ENCODE measurements at regions not wholly inside any gene's neighbourhood (a gene's known extent, or its start where the extent isn't known, plus 50 kb on each side); places are given as distances from the start of the nearest gene placed in this dataset.
"Not testable (repeated sequence)": the region's sequence is repeated elsewhere in the genome, so short reads cannot be mapped to it uniquely, and the experiment has no call there.

DNA sequence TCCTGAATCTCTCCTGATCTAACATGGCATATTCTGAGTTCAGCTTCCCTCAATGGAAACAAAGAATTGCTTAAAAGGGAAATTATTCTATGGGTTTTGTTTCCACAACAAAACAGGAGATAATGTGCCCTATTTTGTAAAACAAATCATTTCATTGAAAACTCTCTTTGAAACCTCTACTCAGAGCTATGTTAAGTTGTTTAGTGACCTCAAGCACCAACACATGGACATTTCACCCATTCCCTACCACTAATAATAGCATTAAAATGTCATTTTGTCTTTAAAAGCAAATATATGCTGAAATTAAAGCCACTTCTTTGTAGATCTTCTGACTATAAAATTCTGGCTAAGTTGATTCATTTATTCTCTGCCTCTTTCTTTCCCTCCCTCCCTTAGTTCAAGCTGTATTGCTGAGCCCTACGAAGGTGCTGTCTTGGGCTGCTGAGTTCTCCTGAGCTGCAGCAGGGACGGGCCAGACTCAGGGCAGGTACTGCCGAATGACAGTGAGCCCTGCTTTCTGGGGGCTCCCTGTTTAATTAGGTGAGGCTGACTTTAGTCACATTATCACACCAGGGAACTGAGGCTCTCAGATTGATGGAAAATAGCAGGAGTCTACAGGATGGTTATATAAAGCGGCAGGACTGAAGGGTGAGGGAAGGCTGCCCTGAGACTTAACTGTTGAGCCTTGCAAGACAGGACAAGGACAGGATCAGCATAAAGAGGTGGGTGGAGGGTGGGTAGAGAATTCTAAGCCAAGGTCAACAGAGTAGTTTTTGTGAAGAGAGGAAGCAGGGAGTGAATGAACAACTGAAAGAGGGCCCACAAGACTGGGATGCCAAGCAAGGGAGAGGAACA lies 1685.1 kb downstream of the SPATA31A7 start:
- H3K27ac ChIP-seq, result not testable (repeated sequence)

DNA sequence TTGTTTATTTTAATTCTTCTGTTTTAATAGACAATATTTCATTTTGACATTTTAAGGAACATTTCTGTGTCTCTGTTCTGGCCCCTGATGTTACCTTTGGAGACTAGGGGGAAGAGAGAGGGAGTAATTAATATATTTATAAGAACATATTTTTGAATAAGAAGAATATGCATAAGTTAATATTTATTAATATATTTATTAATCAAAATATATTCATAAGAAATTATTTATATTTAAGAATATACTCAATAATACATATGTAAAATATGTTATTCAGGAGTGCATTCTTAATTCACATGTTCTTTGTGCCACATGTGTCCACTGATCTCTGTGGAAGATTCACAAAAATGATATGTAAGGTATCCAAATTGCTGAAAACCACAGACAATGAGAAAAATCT lies 1687.7 kb downstream of the SPATA31A7 start:
- H3K27ac ChIP-seq, result not testable (repeated sequence)

DNA sequence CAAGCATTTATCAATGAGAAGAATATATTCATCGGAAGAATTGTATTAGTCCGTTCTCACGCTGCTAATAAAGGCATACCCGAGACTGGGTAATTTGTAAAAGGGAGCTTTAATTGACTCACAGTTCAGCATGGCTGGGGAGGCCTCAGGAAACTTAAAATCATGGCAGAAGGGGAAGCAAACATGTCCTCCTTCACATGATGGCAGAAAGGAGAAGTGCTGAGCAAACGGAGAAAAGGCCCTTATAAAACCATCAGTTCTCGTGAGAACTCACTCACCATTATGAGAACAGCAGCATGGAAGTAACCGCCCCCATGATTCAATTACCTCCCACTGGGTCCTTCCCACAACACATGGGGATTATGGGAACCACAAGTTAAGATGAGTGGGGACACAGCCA lies 1688.2 kb downstream of the SPATA31A7 start:
- H3K27ac ChIP-seq, result not testable (repeated sequence)

DNA sequence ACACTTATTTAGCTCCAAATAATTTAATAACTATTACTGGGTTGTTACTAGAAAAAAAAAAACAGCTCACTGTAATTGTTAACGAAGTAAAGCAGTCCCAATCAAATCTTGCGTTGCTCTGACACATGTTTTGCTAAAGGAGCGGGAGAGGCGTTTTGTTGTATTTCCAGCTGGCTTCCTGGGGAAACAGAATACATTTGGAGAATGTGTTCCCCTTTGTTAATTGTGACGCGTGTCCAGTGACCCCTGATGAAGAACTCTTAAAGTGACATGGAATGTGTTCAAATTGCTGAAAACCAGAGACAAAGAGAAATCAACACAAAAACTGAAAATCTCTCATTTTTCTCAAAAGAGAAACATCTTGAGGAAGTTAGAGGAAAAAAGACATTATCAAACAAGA lies 1690.6 kb downstream of the SPATA31A7 start:
- not testable (repeated sequence) for H3K27ac ChIP-seq

DNA sequence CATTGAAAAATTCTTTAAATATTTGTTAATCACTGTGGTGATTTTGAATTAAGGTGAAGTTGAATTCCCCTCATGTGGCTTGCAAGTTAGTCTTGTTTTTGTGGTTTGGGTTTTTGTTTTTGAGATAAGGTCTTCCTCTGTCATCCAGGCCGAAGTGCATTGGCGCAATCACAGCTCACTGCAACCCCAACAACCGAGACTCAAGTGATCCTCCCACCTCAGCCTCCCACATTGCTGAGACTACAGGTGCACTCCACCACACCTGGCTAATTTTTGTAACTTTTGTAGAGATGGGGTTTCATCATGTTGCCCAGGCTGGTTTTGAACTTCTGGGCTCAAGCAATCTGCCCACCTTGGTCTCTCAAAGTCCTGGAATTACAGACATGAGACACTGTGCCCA lies 1691.1 kb downstream of the SPATA31A7 start:
- H3K27ac ChIP-seq, result not testable (repeated sequence)

DNA sequence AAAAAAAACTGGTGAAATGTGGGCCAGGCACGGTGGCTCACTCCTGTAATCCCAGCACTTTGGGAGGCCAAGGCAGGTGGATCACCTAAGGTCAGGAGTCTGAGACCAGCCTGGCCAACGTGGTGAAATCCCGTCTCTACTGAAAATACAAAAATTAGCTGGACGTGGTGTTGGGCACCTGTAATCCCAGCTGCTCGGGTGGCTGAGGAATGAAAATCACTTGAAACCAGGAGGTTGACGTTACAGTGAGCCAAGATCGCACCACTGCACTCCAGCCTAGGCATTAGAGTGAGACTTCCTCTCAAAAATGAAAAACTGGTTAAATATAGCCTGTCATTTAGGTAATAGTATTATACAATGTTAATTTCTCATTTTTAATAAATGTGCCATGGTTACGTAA lies 1692.0 kb downstream of the SPATA31A7 start:
- not testable (repeated sequence) for H3K27ac ChIP-seq

DNA sequence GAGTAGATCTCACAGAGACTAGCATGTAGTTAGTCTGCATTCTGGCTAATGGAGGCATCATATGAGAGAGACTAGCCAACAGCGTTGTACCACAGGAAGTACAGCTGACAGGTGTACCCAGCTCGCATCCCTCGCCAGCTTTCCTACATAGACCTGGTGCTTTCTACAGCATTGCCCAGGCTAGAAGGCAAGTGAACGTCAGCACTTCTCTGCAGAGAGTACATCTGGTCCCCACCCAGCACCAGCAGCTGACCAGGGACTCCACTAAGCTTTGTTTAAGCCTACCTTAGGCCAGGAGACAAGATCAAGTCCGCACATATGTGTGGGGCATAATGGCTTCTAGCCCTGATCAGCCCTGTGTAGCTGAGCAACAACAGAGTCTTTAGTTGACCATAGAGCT lies 1692.9 kb downstream of the SPATA31A7 start:
- not testable (repeated sequence) for H3K27ac ChIP-seq

DNA sequence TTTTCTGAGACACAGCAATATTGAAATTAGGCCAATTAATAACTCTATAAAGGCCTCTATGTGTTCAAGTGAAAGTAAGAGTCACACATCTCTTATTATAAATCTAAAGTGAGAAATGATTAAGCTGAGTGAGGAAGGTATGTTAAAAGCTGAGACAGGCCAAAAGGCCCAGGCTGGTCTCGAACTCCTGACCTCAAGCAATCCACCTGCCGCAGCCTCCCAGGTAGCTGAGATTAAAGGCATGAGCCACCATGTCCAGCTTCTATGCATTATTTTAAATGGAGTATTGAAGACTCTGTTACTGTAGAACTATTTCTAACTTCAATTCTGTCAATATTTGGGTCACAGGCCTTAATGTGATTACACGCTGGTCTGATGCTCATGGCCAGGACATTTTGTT lies 1706.9 kb downstream of the SPATA31A7 start:
- not testable (repeated sequence) for H3K27ac ChIP-seq

DNA sequence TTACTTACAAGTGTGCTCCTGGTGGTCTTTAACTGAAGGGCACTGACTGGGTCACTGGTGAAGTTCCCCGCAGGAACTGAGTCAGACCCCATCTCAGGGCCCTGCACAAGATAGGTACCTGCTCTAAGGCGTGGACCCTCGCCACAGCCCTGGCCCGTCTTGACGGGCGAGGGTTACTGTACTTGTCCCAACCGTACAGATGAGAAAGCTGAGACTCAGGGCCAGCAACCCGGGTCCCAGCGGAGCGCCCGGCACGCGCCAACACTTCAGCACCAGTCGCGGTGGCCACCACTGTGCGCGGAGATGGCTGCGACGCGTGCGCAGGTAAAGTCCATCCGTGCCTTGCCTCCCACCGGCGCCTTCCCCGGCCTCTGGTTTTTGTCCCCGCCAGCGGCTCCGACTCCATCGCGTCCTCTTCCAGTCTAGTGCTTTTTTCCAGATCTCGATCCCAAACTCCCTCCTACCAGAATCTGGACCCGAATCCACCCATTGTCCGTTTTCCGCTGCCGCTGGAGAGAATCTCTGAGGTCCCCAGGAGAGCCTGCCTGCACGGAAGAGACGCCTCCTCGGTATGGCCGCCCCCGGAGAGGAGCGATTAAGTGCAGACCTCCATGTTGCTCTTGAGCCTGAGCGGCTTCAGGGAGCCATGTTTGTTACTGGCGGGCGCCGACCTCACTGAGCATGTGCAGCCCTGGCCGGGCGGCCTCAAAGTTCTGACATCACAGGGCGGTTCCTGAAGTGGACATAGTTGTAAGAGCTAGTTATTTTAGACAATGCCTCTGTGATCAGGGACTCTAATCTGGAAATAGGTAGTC lies 1707.8 kb downstream of the SPATA31A7 start:
- not testable (repeated sequence) for H3K27ac ChIP-seq

DNA sequence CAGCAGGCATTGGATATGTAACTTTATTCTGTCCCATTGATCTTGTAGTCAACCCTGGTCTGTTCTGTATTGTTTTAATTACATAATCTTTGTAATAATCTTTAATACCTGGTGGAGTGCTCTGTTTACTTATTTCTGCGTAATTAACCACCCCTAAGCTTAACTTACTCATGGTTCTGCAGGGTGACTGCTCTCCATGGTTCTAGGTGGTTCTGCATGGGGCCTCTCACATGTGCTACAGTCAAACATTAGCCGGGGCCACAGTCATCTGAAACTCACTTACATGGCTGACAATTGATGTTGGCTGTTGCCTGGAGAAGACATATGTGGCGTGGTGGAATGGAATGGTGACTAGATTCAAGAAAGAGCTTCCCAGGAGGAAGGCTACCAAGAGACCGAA lies 1709.8 kb downstream of the SPATA31A7 start:
- not testable (repeated sequence) for H3K27ac ChIP-seq

DNA sequence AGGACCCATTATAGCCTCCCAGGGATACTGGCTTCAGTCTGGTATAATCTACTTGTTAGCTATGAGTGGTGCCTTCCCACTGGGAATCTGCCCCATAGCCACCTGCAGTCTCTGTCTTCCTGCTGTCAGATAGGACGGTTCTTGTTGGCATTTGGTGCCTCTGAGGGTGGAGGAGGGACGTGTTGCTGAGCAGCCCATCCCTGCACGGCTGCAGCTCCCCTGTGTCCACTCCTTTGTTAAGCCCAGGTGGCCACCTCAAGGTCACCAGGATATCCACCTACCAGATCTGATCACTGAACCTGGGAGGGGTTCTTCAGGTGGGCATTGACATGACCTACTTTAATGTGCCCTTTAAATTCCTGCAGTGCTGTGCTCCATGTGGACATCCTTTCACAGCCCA lies 1714.2 kb downstream of the SPATA31A7 start:
- not testable (repeated sequence) for H3K27ac ChIP-seq

DNA sequence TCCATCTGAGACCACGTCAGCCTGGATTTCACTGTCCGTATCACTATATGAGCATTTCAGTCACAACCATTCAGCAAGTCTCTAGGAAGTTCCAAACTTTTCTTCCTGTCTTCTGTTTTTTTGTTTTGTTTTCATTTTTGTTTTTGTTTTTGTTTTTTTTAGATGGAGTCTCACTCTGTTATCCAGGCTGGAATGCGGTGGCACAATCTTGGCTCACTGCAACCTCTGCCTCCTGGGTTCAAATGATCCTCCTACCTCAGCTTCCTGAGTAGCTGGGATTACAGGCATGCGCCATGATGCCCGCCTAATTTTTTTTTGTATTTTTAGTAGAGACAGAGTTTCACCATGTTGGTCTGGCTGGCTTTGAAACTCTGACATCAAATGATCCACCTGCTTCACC lies 1715.9 kb downstream of the SPATA31A7 start:
- H3K27ac ChIP-seq, result not testable (repeated sequence)

DNA sequence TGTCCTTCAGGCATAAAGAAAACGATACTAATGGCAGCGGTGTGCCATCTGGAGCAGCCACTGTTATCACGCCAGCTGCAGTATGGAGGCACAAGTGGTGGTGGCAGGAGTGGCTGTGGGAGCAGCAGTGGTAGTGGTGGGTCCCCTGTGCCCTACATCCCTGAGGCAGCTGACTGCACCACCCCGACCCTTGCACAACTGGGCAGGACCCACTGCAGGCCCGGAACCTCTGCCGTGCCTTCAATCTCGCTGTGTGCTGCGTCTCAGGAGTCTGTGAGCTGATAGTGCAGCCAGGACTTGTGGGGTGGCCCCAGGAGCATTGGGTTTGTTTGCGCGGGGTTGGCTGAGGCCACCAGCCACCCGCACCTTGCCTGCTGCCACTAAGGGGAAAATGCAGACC lies 1718.0 kb downstream of the SPATA31A7 start:
- H3K27ac ChIP-seq, result not testable (repeated sequence)

DNA sequence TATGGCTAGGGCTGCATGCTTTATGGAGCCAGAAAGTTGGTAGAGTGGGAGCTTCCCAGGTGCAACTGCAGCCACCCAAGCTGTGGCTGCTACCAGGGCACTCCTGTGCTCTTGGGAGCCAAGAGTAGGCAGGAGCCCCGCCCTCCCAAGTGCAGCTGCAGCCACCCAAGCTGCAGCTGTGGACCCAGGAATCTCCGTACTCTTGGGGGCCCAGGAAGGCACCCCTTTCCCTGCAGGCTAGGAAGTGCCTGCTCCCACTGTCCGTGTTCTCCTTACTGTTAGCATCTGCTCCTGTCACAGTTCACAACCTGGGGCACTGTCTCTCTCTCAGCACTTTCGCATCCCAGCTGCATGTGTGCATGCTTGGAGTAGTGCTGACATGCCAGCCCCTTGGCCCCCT lies 1718.4 kb downstream of the SPATA31A7 start:
- H3K27ac ChIP-seq, result not testable (repeated sequence)

DNA sequence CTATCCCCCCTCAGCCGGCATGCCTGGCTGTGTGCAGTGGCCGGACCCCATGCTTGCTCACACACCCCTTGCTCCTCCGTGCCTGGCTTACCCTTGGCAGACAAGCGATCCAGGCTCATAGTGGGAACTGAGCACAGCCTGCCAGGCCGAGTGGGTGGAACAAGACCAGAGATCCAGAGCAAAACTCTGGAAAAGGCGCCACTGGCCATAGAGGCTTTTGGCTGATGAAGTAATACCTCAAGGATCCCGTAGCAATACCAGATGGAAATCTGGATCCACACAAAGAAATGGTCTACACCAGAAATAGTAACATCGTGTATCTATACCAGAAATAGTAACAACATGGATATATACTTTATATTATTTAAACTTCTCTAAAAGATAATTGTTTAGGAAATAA lies 1719.6 kb downstream of the SPATA31A7 start:
- H3K27ac ChIP-seq, result not testable (repeated sequence)

DNA sequence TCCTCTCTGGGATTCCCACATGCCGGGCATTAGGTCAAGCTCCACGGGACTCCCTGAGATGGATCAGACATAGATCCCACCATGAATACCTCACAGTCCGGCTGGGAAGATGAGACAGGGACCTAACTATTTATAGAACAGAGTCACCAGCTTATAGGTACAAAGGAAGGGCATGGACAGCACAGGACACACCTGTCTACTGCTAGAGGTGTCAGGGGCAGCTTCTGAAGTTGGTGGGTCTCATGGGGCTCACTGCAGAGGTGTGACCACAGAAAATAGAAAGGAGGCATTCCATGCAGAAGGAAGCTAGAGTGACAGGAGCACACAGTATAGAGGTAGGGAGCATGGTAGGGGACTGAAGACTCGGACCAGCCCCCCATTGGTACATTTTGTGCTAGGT lies 1722.4 kb downstream of the SPATA31A7 start:
- H3K27ac ChIP-seq, result not testable (repeated sequence)

DNA sequence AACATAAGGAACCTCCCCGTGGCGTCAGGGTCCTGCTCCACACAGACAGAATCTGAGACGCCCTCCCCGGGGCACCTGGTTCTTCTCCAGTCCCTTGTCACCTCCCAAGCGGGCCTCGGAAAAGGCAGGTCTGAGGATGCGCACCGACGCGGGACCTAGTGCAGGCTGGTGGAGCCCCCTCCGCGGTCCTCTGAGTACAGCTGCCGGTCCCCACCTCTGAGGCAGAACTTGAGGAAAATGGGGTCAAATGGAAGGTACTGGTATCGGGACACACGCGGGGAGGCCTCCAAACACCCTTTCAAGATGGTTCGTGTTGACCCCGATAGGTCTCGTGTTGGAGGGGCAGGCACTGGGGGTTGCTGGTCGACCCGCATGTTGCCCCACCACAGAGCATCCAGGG lies 1725.3 kb downstream of the SPATA31A7 start:
- H3K27ac ChIP-seq, result not testable (repeated sequence)

DNA sequence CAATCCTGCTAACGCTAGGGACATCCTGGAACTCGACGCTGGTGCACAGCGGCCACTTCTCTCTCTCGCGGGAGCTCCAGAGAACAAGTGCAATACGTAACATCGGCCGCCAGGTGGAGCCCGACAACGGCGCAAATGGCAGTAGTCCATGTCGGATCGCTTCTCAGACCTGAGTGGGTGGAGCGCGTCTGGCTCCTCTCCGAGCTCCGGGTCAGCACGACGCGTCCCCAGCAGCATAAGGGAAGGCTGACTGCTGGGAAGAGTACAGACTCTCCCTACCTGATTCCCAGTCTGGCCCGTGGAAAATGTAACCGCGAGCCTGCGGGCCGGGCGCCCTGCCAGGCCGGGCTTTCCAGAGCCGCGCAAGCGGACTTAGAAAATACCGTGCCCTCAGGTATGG lies 1725.8 kb downstream of the SPATA31A7 start:
- H3K27ac ChIP-seq, result not testable (repeated sequence)

DNA sequence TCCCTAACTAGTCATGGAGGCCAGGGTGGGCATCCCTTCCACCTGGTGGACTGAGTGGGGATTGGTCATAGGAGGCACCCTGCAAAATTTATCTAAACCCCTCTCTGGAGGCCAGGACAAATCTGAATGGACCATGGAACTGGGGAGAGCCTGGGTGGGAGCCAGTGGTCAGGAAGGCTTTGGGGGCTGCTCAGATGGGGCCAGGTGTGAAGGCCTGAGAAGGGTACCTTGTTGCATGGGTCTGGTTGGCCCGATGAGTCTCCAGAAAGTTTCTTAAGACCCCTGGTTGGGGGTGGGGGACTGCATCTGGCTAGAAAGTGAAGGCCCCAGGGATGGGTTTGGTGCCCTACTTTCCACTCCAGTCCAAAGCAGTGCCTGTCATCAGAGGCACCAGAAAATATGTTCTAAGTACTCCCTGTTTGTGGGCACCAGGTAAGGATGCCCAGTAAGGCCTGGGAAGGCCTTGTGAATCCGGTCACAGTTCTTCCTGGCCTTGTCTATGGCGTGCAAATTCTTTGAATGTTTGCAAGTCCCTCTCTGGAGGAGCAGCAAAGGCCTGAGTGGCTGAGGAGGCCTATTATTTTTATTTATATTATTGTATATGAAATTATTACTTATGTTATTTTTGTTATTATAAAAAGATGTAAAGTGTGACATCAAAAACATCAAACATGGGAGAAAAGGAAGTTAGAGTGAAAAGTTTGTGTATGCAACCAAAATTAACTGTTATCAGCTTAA lies 1729.0 kb downstream of the SPATA31A7 start:
- not testable (repeated sequence) for H3K27ac ChIP-seq

DNA sequence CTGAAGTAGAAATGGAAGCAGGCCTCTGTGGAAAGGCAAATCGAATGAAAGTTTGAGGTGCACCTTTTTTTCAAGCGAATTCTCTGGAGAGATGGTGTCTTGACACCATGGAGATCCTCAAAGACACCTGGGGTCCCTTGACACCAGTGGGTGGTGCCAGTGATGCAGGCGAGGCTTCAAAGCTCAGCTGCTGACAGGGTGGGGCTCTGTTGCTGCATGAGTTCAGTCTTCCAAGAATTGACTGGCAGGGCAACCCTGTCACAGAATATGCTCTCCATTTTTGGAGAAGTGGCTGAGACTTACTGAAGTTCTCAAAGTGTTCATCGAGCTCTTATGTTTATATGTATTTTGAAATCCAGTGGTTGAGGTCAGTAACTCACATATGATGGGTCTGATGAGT lies 1741.6 kb downstream of the SPATA31A7 start:
- H3K27ac ChIP-seq, result not testable (repeated sequence)

DNA sequence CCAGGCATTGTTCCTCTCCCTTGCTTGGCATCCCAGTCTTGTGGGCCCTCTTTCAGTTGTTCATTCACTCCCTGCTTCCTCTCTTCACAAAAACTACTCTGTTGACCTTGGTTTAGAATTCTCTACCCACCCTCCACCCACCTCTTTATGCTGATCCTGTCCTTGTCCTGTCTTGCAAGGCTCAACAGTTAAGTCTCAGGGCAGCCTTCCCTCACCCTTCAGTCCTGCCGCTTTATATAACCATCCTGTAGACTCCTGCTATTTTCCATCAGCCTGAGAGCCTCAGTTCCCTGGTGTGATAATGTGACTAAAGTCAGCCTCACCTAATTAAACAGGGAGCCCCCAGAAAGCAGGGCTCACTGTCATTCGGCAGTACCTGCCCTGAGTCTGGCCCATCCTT lies 1763.0 kb downstream of the SPATA31A7 start:
- H3K27ac ChIP-seq, result not testable (repeated sequence)
